ENCODE measurements at regions not wholly inside any gene's neighbourhood (a gene's known extent, or its start where the extent isn't known, plus 50 kb on each side); places are given as distances from the start of the nearest gene placed in this dataset.

DNA sequence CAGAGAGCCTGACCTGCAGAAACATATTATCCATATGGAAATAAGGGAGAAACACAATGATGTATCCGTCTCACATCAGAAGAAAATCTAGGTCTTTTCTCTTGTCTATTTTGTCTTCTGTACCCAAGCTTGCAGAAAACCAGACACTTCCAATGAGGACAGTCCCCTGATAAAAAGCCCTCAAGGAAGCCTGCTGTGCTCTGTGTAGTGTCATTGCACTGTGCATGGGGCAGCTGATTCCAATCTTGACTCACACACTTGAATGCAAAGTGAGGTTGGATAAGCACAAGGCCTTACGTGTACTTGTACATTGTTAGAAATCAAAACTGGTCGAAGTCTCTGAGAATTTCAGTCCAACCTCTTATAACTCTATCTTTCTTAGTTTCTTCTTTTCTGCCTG is 256.6 kb upstream of the MYOCD start:
- CTCF ChIA-PET: interaction anchor here (0.7 kb wide), 1 partner anchor 291 kb away, joined by 3 read pairs; no protein-coding TSS in a partner anchor
- Mint-ChIP-seq H3K9me3 (ENCODE audit: low read depth, unreplicated experiment) (peaks cover 2% of the 10 kb centered on the region), H3K4me3 (ENCODE audit: low read depth, unreplicated experiment) (no peak overlapping the region), H3K27me3 (ENCODE audit: unreplicated experiment) (no peaks in the 10 kb centered on the region), H3K4me1 (ENCODE audit: low read depth, unreplicated experiment) (no peaks in the 10 kb centered on the region), H3K36me3 (ENCODE audit: insufficient read depth, unreplicated experiment) (no peaks in the 10 kb centered on the region), H3K27ac (ENCODE audit: unreplicated experiment) (no peak overlapping the region)
- BruUV-seq (replicated peaks): no TSS peak
- TF ChIP-seq, protein P1, sequence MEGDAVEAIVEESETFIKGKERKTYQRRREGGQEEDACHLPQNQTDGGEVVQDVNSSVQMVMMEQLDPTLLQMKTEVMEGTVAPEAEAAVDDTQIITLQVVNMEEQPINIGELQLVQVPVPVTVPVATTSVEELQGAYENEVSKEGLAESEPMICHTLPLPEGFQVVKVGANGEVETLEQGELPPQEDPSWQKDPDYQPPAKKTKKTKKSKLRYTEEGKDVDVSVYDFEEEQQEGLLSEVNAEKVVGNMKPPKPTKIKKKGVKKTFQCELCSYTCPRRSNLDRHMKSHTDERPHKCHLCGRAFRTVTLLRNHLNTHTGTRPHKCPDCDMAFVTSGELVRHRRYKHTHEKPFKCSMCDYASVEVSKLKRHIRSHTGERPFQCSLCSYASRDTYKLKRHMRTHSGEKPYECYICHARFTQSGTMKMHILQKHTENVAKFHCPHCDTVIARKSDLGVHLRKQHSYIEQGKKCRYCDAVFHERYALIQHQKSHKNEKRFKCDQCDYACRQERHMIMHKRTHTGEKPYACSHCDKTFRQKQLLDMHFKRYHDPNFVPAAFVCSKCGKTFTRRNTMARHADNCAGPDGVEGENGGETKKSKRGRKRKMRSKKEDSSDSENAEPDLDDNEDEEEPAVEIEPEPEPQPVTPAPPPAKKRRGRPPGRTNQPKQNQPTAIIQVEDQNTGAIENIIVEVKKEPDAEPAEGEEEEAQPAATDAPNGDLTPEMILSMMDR (IDR thresholded peaks at IDR 0.05; ENCODE audit: unreplicated experiment): no peak
- DNase-seq: no peak
- intact Hi-C loops (cut with micrococcal nuclease; ENCODE audit: unreplicated experiment): no loop called here

DNA sequence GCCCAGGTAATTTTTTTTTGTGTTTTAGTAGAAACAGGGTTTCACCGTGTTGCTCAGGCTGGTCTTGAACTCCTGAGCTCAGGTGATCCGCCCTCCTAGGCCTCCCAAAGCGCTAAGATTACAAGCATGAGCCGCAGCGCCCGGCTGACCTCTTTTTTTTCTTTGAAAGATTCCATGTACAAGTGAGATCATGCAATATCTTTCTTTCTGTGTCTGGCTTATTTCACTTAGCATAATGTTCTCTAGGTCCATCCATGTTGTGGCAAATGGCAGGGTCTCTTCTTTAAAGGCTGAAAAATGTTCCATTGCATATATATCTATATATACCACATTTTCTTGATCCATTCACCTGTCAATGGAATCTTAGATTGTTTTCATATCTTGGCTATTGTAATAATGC is 255.0 kb upstream of the MYOCD start:
- Mint-ChIP-seq H3K36me3 (ENCODE audit: insufficient read depth, unreplicated experiment) (no peaks in the 10 kb centered on the region), H3K4me1 (ENCODE audit: low read depth, unreplicated experiment) (no peaks in the 10 kb centered on the region), H3K4me3 (ENCODE audit: low read depth, unreplicated experiment) (no peak overlapping the region), H3K27me3 (ENCODE audit: unreplicated experiment) (no peaks in the 10 kb centered on the region), H3K27ac (ENCODE audit: unreplicated experiment) (no peak overlapping the region), H3K9me3 (ENCODE audit: low read depth, unreplicated experiment) (peaks cover 2% of the 10 kb centered on the region)
- CTCF ChIA-PET: no interaction called here
- TF ChIP-seq, protein P1 (IDR thresholded peaks at IDR 0.05; ENCODE audit: unreplicated experiment): no peak
- no TSS peak for BruUV-seq (replicated peaks)
- no peak for DNase-seq
- intact Hi-C loops (cut with micrococcal nuclease; ENCODE audit: unreplicated experiment): no loop called here

DNA sequence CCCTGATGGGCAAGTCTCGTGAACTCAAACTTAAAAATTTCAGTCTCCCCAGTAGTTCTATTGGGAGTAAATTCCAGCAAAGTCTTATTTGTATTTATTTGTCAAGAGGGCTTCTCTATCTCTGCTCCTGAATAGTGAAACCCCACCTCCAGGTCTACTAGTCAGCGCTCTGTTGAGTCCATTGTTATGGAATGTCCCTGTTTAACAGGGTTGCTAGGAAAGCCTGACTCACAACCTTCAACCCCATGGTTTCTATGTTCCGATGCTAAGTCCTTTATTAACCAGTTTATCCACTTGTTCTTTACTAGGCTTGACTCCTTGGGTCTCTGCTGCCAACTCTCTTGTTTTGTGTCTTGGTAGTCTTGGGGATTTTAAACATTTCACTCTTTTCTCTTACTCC is 250.7 kb upstream of the MYOCD start:
- Mint-ChIP-seq H3K4me1 (ENCODE audit: low read depth, unreplicated experiment) (no peaks in the 10 kb centered on the region), H3K4me3 (ENCODE audit: low read depth, unreplicated experiment) (no peak overlapping the region), H3K27me3 (ENCODE audit: unreplicated experiment) (no peaks in the 10 kb centered on the region), H3K36me3 (ENCODE audit: insufficient read depth, unreplicated experiment) (no peaks in the 10 kb centered on the region), H3K9me3 (ENCODE audit: low read depth, unreplicated experiment) (peaks cover 2% of the 10 kb centered on the region), H3K27ac (ENCODE audit: unreplicated experiment) (no peak overlapping the region)
- BruUV-seq (replicated peaks): no TSS peak
- CTCF ChIA-PET: no interaction called here
- DNase-seq: no peak
- TF ChIP-seq, protein P1 (IDR thresholded peaks at IDR 0.05; ENCODE audit: unreplicated experiment): no peak
- intact Hi-C loops (cut with micrococcal nuclease; ENCODE audit: unreplicated experiment): no loop called here

DNA sequence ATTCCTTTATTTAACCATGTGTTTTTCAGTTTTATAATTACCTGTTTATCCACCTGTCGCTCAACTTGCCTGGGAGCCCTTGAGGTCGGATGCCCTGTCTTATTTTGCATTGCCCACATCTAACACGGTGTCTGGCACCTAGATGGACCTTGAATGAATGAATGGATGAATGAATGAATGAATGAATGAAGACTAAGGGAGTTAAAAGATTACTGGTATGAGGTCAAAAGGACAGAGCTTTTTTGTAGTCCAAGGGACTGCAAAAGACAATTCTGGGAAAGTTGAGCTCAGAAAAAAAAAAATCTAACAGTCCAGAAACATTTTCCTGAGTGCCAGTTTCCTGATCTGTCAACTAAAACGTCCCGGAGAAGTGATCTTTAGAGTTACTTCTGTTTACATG is 244.6 kb upstream of the MYOCD start:
- CTCF ChIA-PET: no interaction called here
- no TSS peak for BruUV-seq (replicated peaks)
- intact Hi-C loops (cut with micrococcal nuclease; ENCODE audit: unreplicated experiment): no loop called here

More for the DNA sequence above, 244.6 kb upstream of the MYOCD start:
- H3K36me3 Mint-ChIP-seq (ENCODE audit: insufficient read depth, unreplicated experiment): no peaks in the 10 kb centered on the region
- TF ChIP-seq, protein P1 (IDR thresholded peaks at IDR 0.05; ENCODE audit: unreplicated experiment): no peak
- no peak for DNase-seq
- H3K9me3 Mint-ChIP-seq (ENCODE audit: low read depth, unreplicated experiment): peaks cover 3% of the 10 kb centered on the region
- no peak overlapping the region for H3K27ac Mint-ChIP-seq (ENCODE audit: unreplicated experiment)
- H3K27me3 Mint-ChIP-seq (ENCODE audit: unreplicated experiment): no peaks in the 10 kb centered on the region
- H3K4me1 Mint-ChIP-seq (ENCODE audit: low read depth, unreplicated experiment): no peaks in the 10 kb centered on the region
- no peak overlapping the region for H3K4me3 Mint-ChIP-seq (ENCODE audit: low read depth, unreplicated experiment)
